NCI-H2081 treated with DMSO at 0.1 percent for 48 hours (cell line): ENCODE measurements at regions not wholly inside any gene's neighbourhood (a gene's known extent, or its start where the extent isn't known, plus 50 kb on each side); places are given as distances from the start of the nearest gene placed in this dataset.
"Not testable (repeated sequence)": the region's sequence is repeated elsewhere in the genome, so short reads cannot be mapped to it uniquely, and the experiment has no call there.

ENCODE experiments used
- DNase-seq: peaks from one replicate; lab custom pipeline; 2025; lab: John Stamatoyannopoulos, UW

DNA sequence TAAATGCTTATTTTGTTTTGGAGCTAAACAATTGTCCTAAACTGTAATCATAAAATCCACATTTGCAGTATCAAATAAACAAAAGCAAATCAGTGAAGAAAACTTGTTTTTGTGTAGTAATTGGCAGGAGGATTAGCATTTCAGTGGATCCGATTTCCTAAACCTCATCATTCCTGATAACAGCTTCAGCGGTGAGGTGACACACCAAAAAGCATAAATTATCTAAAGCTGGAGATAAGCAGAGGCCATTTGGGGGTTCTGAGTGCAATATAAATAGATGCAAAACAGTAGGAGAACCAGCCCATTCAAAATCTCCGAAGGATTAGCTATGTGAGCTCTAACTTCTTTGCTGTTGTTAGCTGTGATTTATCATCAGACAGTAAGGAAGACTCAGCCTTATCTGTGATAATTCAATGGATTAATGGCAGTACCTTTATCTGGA, 235.8 kb downstream of the EPHA7 start:
- no peak for DNase-seq

DNA sequence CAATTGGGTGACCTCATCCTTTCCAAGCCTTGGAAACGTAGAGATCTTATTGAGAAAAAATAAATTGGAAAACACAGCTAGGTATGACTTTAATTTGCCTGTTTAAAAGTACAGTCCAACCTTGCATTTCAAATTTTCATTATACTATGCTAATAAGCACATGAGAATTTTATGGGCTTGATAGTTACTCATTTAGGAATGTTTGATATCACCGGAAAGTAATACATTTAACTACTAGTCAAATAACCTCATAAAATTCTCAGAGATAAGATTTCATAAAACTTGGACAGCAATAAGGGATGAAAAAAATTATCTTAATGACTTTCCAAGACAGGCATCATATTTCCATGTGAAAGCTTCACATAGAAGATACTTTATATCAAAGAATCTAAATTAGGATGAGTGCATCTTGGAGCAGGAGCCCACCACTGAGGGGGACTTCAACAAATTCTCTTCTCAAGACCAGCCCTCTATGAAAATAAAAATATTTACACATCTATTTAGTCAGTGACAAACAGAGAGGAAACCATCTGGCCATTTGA, 236.3 kb downstream of the EPHA7 start:
- no peak for DNase-seq

GRCh38 chr6:93177918-93178317, 241.4 kb downstream of the EPHA7 start:
- DNase-seq: no peak

DNA sequence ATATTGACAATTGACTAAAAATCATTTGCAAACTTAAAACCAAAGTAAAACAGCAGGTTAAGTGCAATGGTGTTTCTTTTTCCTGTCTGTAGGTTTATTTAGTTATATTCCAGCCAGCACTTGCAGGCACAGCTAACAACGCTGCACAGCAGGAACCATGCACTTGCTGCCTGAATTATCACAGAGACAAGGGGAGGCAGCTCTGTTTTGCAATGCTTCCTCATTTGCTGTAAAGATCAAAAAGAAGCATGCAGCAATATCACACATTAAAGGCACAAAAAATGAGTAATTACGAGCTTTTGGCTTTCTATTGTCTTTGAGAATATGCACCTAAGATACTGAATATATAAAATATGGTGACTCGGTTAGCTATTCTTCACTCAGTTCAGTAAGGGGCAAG, 241.9 kb downstream of the EPHA7 start:
- DNase-seq: no peak

DNA sequence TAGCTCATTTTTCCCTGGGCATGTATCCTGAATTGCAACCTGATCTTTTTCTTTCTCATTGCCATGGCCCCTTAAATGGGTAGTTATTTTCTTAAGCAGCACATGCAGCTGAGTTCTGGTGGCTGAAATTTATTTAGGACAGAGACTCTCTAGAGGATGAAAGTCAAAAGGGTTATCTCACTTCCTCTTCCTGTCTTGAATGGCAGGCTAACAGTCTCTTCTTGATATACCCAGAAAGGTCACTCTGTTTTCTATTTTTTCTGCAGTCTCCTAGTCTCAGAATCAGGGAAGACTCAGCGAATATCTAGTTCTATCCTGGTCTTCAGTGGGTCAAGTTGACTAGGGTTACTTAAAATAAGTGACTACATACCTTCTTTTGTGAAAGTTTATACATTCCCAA, 243.3 kb downstream of the EPHA7 start:
- no peak for DNase-seq

GRCh38 chr6:93173573-93173972, 245.8 kb downstream of the EPHA7 start:
- not testable (repeated sequence) for DNase-seq

DNA sequence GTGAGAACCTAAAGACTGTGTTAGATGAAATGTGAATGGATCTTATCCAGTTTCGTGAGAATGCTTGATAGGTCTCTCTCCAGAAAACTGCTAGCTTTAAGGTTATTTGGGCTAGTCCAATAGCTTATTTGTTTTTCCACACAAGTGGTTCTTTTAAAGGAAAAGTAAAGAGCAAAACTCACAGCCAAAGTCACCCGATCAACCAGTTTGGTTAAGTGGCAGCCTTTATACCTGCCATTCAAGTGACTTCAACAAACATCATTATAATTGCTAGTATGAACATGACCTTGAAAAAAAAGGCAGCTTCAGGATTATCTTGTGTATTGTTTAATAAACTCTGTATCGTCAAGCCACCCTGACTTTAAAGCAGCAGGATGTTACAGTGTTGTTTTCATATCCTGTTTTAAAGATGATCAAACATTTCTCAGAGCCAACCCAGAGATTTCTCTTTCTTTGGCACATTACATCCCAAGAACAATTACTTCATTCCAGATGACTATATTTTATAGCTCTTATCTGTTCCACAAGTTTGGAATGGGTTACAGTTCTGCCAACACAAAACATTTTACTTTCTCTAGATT, 253.4 kb downstream of the EPHA7 start:
- DNase-seq: no peak

DNA sequence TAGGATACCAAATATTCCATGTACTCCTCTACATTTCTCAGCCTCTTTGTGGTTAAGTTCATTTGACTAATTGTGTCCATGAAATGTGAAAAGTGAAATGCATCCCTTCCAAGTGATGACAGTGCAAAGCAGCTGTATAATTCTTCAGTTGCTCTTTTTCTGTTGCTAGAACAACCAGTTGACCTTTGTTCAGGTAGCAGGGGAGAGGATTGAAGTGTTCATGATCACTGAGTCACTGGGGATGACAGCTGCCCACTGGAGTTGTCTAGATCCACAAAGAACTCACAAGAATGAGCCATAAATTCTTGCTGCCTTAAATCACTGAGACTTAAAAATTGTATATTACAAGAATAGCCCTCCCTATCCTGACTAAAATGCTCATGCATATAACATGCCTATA, 254.6 kb downstream of the EPHA7 start:
- DNase-seq: no peak

DNA sequence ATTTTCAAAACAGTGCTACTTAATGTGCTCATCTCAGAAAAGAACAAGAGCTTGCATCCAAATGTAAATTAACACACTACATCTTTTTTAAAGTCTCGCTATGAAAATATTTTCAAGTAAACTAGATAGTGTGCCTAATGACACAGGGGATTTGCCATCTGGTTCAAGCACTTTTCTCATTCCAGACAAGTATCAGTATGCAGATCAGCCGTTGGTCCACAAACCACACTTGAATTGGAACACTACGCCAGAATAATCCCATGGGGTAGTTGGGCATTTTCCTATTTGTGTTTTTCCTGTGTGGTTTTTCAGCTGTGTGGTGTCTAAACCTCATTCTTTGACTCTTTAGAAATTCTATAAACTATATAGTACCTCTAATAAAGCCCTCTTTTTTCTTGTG, 256.2 kb downstream of the EPHA7 start:
- DNase-seq: no peak

DNA sequence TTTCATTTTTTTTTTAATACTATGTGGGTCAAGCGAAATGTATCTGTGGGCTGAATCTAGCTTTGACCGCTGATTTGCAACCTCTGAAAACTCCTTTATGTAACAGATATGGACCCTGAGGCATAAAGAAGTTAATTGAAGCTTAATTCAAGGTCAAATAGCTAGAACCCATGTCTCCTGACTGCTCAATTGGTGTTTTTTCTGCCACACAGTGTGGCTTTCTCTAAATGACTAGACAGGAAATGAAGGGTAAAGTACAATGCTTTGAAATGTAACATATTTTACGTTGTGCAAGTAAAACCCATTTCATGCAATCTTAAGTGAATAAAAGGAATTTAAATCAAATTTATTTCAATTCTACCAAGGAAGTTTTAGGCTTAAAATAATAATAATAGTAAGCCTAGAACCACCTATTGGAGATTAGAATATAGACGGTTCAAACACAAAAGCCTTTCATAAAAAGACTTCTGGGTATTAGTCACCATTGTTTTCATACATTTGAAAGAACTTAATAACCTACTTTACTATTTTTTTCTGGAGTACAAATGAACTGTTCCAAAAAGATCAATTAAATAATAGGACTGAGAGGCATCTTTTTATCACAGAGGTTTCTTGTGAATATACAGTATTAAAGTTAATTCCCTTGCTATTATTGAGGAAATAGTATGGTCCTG, 279.8 kb downstream of the EPHA7 start:
- no peak for DNase-seq

DNA sequence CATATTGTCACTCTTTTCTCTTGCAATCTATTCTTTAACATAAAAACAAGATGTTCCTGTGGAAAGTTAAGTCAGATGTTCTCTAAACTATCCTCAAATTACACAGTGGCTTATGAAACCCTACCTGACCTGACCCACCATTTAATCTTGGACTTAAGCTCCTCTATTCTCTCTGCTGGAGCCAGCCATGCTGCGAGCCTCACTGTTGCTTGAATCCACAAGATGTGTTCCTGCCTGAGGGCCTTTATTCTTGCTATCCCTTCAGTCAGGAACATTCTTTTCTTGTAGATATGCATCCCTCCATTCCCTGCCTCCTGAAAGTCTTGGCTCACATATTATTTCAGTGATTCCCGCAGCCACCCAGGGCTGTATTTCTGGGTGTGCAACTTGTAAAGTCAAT, 283.2 kb downstream of the EPHA7 start:
- DNase-seq: no peak

DNA sequence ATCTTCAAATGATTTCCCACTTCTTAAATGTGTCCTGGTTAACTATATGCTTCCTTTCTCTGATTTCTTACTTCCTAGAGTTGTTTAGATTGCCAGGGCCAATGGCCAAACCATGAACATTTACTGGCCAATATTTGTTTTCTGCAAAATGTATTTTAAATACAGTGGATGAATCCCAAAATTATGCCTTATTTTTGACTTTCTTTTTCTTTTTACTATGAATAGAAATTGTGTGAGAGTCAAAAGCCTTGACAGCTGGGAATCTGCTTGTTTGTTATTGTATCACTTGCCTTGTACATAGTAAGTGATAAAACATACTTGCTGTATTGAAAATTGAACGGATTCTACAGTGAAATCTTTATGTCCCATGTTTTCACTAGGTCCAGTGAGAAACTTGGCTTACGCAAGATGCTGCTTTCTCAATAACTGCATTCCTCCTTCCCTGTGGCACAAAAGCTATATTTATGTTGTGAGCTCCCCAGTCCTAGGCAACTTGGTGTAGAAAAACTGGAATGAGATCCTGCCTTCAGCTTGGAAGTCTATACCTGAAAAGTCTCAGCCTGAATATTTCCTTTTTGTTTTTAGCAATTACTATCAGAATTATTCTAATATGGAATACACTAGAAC, 295.2 kb downstream of the EPHA7 start:
- DNase-seq: no peak

DNA sequence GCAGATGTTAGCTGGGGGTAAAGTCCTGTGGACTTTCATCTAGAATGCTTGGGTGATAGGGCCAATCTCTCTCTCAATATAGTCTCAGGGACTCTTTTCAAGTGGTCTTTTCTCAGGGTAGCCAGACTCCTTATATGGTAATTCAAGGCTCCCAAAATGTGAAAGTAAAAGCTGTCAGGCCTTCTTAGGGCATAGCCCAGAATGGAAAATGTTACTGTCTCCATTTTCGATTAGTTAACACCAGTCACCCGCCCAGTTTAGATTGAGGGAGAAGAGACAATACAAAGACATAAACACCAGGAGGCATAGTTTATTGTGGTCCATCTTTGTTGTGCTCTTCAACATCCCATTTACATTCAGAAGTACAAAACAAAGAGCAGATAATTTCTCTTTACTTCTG, 295.8 kb downstream of the EPHA7 start:
- no peak for DNase-seq

DNA sequence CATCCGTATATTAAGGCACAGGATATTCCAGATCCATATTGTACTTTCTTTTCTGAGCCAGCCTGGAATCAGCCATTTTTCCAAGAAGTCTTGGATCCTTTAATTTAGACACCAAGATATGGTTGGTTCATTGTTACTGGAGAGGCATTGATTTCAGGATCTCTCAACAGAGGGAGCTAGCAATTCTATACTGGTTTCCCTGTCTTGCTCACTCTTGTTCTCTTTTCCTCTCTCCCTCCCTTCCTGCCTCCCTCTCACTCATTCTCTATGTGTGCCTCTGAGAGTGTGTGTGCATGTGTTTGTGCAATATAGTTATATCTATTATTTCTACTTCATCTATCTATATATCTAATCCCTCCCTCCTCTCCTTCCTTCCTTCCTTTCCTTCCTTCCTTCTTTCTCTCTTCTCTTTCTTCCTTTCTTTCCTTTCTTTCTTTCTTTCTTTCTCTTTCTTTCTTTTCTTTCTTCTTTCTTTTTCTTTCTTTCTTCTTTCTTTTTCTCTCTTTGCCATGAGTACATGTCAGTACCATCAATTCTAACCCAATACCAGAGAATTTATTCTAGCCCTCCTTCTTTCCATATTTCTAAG, 299.1 kb downstream of the EPHA7 start:
- DNase-seq: no peak

DNA sequence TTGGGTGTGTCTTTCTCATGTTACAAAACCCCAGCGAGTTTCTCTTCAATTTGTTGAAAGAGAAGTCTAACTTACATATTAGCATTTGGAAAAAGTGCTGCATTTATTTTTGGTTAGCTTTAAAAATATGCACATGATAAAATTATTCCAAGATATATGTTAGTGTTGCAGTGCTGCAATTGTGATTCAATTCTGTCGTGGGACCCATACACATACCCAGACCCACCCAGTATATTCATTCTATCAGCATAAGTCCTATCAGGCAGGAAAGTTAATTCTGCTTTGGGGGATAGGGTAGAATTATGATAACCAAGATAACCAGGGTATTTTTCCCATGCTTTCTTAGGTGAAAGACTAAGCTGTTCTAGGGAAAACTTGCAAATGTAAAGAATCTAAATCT, 313.5 kb downstream of the EPHA7 start:
- DNase-seq: no peak

DNA sequence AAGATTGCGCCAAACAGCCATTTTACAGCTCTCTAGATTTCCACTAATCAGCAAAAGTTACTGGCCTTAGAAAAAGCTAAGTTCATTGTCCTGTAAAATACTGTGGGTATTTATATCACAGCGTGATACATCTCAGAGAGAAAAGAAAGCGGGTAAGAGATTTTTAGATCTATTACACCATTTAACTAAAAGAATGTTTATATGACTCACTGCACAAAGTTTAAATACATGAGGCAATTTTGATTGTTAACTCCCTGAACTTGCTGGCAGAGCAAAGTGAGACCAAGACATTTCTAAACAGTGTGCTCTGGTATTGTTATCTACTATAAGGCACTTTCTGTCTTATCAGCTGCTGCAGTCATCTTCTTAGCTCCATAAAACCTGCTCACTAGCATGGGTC, 314.3 kb downstream of the EPHA7 start:
- no peak for DNase-seq

- DNase-seq: no peak
Observed at GRCh38 chr6:93104195-93104817, 315.1 kb downstream of the EPHA7 start.

GRCh38 chr6:93088621-93089501, 330.5 kb downstream of the EPHA7 start:
- DNase-seq: no peak

DNA sequence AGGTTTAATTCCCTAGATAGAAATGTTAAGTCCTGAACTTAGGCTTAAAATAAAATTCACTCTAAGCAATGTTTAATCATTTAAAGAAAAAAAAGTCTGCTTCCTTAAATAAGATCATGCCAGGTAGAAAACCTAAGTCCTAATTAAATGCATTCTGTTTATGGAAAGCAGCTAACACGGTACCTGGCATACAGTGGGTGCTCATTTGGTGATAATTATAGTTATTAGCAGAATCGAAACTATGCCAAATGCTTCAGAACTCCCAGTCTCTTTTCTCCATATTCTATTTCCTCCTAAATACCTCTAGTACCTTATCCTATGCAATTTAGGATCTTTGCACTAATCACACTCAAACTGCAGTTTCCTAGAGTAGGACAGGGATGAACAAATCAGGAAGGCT, 331.8 kb downstream of the EPHA7 start:
- no peak for DNase-seq

- DNase-seq: no peak
Observed at GRCh38 chr6:93086351-93086750, 333.0 kb downstream of the EPHA7 start.
